HG03097 (cell line): ENCODE measurements at regions not wholly inside any gene's neighbourhood (a gene's known extent, or its start where the extent isn't known, plus 50 kb on each side); places are given as distances from the start of the nearest gene placed in this dataset.

Experiments
- ATAC-seq: cut with Tn5 transposase; IDR thresholded peaks from one replicate; pipeline ENCODE4 v1.9.1; 2021; ENCODE audit not compliant: unreplicated experiment, low FRiP score

- ATAC-seq: no peak
Observed at GRCh38 chr1:177505905-177506590, 335.3 kb downstream of the BRINP2 start.

- ATAC-seq: no peak
Observed at GRCh38 chr1:177495878-177496277, 325.1 kb downstream of the BRINP2 start.

DNA sequence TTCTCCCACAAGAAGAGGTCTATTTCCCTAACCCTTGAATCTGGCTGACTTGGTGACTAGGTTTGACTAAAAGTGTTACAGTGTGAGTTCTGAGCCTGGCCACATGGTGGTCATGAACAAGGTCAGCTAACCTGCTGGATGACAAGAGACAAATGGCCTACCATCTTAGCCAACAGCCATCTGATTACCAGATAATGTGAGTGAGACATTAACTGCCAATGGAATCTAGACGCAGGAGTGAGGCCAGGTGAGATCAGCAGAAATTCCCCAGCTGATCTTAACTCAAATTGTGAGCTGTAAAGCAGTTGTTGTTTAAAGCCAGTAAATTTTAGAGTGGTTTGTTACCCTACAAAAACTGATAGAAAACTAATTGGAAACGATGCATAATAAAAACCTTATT is 320.0 kb downstream of the BRINP2 start:
- ATAC-seq: no peak

- no peak for ATAC-seq
Observed at GRCh38 chr1:177490036-177490639, 319.4 kb downstream of the BRINP2 start.

DNA sequence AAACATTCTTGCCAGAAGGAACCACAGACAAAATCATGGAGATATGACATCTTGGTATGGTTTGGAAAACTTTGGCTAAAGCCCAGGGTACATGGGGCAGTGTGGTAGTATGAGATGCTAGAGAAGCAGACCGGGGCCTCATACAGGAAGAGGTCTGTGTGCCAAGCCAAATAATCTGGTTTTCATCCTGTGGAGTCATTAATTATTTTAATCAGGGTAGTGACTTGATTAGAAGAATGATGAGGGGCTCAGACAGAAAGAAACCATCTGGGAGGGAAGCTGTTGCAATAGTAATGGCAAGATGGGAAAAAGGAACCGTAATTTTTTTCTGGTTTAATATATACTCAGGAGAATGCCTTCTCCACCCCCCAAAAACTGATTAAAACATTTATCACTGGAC is 318.0 kb downstream of the BRINP2 start:
- ATAC-seq: no peak

DNA sequence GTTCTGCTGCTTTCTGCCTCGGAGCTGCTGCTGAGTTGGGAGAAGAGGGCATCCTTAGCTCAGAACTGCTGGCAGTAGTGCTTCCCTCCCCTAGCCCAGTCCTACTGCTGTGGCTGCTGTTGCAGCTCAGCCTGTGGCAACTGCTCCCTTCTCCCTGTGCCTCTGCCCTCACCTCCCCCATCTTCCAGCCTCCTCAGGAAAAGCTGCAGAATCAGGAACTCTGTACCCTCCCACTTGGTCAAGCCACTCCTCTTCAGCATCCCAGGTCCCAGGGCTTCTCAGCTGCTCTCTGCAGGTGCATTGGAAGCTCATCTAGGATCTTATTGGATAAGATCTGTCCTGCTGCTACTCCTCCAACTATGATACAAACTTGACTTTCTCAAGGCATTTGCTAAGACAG is 316.7 kb downstream of the BRINP2 start:
- ATAC-seq: no peak

DNA sequence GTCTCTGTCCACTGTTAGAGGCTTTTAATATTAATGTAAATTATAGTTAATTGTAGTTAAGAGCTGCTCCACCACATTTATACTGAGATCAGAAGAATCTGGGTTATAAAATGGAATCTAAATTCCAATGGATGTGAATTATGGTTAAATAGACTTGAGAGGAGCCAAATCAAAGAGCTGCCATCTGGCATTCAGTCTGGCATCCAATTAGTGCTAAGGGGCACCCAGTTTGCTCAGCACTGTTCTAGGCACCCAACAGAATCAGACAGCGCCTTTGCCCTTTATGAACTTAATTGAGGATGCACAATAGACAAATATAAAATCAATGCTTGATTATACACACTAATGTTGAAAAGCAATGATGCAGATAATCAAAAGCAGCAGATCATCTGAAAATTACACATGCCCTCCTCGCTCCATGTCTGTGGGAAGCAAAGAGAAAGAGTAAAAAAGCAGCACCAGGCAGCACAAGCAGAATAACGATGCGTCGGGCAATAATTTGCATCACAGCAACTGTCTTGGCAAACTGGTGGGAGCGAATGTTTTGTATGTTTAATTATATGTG is 310.1 kb downstream of the BRINP2 start:
- no peak for ATAC-seq

DNA sequence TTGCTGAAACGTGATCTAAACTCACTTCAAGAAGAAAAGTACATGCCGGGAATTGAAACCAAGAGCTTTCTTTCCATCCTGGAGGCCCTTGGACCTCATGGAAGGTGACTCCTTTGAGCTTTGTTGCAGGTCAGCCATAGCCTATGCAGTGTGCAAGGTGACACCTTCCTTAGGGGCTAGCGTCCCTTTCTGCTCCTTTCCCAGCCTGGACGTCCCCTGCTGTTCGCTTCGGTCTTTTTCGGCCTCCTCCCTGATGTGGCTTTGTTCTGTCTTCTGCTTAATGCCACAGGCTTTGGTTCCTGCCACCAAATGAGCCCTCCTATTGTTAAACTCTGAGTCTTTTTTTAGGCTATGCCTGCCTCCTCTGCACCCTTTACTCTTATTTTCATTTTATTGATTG is 308.8 kb downstream of the BRINP2 start:
- no peak for ATAC-seq

- ATAC-seq: no peak
Observed at GRCh38 chr1:177476676-177477075, 305.9 kb downstream of the BRINP2 start.

- no peak for ATAC-seq
Observed at GRCh38 chr1:177472567-177472966, 301.8 kb downstream of the BRINP2 start.

- no peak for ATAC-seq
Observed at GRCh38 chr1:177471244-177471643, 300.5 kb downstream of the BRINP2 start.

- no peak for ATAC-seq
Observed at GRCh38 chr1:177469519-177469918, 298.8 kb downstream of the BRINP2 start.

DNA sequence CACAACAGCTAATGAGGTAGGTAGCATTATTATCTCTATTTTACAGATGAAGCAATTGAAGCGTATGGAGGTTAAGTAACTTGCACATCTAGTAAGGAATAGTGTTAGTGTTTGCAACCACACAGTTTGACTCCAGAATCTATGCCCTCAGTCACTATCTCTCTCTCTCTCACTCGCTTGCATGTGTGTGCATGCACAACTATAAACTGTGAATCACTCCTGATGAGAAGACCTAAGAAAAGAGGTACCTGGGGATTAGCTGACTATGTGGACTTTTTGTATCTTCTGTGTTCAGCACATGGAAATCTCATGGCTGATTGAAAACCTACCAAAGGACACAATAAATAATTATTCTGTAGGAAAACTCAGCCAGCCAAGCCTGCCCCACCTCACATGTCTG is 295.5 kb downstream of the BRINP2 start:
- ATAC-seq: no peak

DNA sequence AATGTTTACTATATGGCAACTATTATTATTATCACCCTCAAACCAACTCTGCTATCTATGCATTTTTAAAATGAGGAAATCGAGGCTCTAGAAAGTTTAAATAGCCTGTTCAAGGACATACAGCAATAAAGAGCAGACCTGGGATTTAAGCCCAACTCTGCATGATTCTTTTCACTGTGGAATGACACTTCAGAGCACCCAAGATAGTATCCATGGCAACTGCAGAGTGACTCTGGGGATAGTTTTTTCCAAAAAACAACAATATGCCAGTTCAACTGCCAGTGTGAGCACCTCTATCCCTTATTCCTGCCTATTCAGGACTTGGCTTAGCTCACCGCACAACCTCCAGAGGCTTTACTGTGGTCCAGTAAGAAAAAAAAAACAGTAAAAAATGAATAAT is 293.9 kb downstream of the BRINP2 start:
- ATAC-seq: no peak

- no peak for ATAC-seq
Observed at GRCh38 chr1:177451191-177451590, 280.4 kb downstream of the BRINP2 start.

GRCh38 chr1:177448652-177449357 is 278.0 kb downstream of the BRINP2 start:
- ATAC-seq: no peak

GRCh38 chr1:177448036-177448615 is 277.4 kb downstream of the BRINP2 start:
- no peak for ATAC-seq

DNA sequence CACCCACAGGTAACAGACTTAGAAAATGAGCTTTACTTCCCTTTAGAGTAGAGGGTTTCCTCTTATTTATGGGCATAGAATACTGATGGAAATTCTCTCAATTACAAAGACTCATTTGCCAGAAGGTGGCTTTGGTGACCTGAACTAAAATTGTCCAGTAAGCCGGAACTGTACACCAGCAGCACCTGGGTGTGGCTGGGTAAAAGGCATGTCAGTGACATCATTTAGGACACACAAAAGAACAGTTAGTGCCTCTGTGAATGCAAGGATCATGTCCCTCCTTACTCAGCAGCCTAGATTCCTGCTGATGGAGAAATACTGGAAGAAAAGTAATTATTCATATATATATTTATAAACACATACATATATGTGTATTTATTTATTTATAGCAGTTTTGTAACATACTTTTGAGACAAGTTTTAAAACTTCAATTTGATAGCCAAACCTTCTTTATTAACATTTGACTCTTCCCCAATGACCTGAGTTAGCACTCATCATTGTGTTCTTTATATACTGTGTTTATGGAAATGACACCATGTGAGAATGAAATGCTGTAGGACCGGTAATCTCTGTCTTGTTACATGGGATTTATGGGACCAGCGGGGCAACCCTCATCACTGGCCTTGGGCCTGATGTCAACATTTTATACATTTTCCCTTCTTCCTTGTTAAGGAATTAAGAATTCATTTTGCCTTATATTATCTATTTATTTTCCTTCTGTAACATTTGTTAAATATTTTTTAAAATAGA is 274.4 kb downstream of the BRINP2 start:
- no peak for ATAC-seq

GRCh38 chr1:177443003-177443402 is 272.2 kb downstream of the BRINP2 start:
- no peak for ATAC-seq

GRCh38 chr1:177442584-177442983 is 271.8 kb downstream of the BRINP2 start:
- no peak for ATAC-seq

GRCh38 chr1:177441281-177441680 is 270.5 kb downstream of the BRINP2 start:
- ATAC-seq: no peak
